ENCODE measurements at regions not wholly inside any gene's neighbourhood (a gene's known extent, or its start where the extent isn't known, plus 50 kb on each side); places are given as distances from the start of the nearest gene placed in this dataset.

DNA sequence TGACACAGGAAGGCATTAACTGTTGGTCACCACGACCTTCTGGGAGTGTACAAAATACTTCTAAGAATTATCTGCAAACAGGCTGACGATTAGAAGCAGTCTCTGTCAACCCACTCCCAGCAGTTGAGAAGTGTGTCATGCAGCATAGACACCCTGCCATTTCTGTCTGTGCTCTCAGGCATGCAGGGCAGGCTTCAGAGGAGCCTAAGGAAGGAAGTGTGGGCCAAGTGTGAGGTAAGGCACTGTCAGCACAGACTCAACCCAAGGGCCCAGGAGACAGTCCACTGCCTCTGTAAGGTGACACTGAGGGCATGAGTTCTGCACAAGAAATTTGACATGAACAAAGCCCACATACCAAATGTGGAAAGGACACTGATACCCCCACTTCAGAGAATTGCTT, 109.0 kb upstream of the VIPR2 start:
- H3K9ac ChIP-seq (ENCODE audit: low read depth in 1 of 2, low read length in 2 of 2), result no peak overlapping the region
- no peaks in the 10 kb centered on the region for H3K4me1 ChIP-seq (ENCODE audit: control insufficient read depth in 4 of 4, insufficient read depth in 4 of 4, low read length in 3 of 4)
- TF ChIP-seq YY1 (IDR thresholded peaks at IDR 0.05) (no peak), RAD21 (IDR thresholded peaks at IDR 0.05) (no peak), TAF1 (conservative IDR thresholded peaks at IDR 0.05) (no peak), HNF4A (conservative IDR thresholded peaks at IDR 0.05) (no peak), FOXA2 (IDR thresholded peaks at IDR 0.05) (no peak), HNF4G (IDR thresholded peaks at IDR 0.05) (no peak), EGR1 (IDR thresholded peaks at IDR 0.05; ENCODE audit: low read depth in 2 of 2) (no peak), NR2F2 (IDR thresholded peaks at IDR 0.05) (no peak), GABPA (IDR thresholded peaks at IDR 0.05 in 1 of 2, conservative IDR thresholded peaks at IDR 0.05 in 1 of 2) (no peak), JUND (IDR thresholded peaks at IDR 0.05) (no peak), RXRA (IDR thresholded peaks at IDR 0.05) (no peak), SP1 (IDR thresholded peaks at IDR 0.05) (no peak)
- TF ChIP-seq, protein P1, sequence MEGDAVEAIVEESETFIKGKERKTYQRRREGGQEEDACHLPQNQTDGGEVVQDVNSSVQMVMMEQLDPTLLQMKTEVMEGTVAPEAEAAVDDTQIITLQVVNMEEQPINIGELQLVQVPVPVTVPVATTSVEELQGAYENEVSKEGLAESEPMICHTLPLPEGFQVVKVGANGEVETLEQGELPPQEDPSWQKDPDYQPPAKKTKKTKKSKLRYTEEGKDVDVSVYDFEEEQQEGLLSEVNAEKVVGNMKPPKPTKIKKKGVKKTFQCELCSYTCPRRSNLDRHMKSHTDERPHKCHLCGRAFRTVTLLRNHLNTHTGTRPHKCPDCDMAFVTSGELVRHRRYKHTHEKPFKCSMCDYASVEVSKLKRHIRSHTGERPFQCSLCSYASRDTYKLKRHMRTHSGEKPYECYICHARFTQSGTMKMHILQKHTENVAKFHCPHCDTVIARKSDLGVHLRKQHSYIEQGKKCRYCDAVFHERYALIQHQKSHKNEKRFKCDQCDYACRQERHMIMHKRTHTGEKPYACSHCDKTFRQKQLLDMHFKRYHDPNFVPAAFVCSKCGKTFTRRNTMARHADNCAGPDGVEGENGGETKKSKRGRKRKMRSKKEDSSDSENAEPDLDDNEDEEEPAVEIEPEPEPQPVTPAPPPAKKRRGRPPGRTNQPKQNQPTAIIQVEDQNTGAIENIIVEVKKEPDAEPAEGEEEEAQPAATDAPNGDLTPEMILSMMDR (IDR thresholded peaks at IDR 0.05; ENCODE audit: low read depth, low read length, missing input control), result no peak
- TF ChIP-seq, protein P2, sequence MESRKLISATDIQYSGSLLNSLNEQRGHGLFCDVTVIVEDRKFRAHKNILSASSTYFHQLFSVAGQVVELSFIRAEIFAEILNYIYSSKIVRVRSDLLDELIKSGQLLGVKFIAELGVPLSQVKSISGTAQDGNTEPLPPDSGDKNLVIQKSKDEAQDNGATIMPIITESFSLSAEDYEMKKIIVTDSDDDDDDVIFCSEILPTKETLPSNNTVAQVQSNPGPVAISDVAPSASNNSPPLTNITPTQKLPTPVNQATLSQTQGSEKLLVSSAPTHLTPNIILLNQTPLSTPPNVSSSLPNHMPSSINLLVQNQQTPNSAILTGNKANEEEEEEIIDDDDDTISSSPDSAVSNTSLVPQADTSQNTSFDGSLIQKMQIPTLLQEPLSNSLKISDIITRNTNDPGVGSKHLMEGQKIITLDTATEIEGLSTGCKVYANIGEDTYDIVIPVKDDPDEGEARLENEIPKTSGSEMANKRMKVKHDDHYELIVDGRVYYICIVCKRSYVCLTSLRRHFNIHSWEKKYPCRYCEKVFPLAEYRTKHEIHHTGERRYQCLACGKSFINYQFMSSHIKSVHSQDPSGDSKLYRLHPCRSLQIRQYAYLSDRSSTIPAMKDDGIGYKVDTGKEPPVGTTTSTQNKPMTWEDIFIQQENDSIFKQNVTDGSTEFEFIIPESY (IDR thresholded peaks at IDR 0.05), result no peak
- TF ChIP-seq, protein P3, sequence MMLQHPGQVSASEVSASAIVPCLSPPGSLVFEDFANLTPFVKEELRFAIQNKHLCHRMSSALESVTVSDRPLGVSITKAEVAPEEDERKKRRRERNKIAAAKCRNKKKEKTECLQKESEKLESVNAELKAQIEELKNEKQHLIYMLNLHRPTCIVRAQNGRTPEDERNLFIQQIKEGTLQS (IDR thresholded peaks at IDR 0.05), result no peak
- TF ChIP-seq, protein P4, sequence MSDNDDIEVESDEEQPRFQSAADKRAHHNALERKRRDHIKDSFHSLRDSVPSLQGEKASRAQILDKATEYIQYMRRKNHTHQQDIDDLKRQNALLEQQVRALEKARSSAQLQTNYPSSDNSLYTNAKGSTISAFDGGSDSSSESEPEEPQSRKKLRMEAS (IDR thresholded peaks at IDR 0.05), result no peak
- H3K4me3 ChIP-seq (ENCODE audit: low read depth in 1 of 3, low read length in 3 of 3), result no peak overlapping the region
- H3K27me3 ChIP-seq (ENCODE audit: control insufficient read depth in 4 of 4, insufficient read depth in 4 of 4, low read length in 3 of 4), result peaks cover 0 to 4% (median 2%) of the 10 kb centered on the region in 4 donors
- WGBS, result 29% methylated on average over 2 of the region's 2 CpGs
- H3K36me3 ChIP-seq (ENCODE audit: control insufficient read depth in 4 of 4, insufficient read depth in 3 of 4, low read depth in 1 of 4, low read length in 3 of 4), result no peaks in the 10 kb centered on the region
- H3K9me3 ChIP-seq (ENCODE audit: control insufficient read depth in 4 of 4, low read length in 3 of 4), result peaks cover 0 to 2% (median 0%) of the 10 kb centered on the region in 4 donors
- no peak overlapping the region for H3K27ac ChIP-seq (ENCODE audit: low read depth in 1 of 2, low read length in 2 of 2)
- no peak for DNase-seq (ENCODE audit: low spot score)

DNA sequence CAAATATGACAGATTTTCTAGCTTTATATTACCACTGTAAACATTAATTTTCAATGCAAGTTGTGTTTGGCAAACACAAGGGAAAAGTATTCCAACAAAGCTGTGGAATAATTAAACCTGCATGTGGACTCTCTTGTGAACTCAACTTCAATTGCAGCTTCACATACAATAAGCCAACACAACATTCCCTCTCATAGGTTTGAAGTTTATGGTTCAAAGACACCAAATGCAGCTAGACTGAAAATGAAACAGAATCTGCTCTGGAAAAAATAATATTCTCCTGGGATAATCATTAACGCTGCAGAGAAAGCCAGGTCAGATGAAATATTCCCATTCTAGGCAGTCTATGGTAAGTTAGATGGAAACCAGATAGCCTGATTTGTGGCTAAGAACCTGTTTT, 105.8 kb upstream of the VIPR2 start:
- WGBS, result 74% methylated on average over 1 of the region's 1 CpG
- TF ChIP-seq, protein P1 (IDR thresholded peaks at IDR 0.05; ENCODE audit: low read depth, low read length, missing input control), result no peak
- TF ChIP-seq RAD21 (IDR thresholded peaks at IDR 0.05) (no peak), EGR1 (IDR thresholded peaks at IDR 0.05; ENCODE audit: low read depth in 2 of 2) (no peak), TAF1 (conservative IDR thresholded peaks at IDR 0.05) (no peak), NR2F2 (IDR thresholded peaks at IDR 0.05) (no peak), HNF4G (IDR thresholded peaks at IDR 0.05) (no peak), YY1 (IDR thresholded peaks at IDR 0.05) (no peak), RXRA (IDR thresholded peaks at IDR 0.05) (no peak), JUND (IDR thresholded peaks at IDR 0.05) (no peak), SP1 (IDR thresholded peaks at IDR 0.05) (no peak), GABPA (IDR thresholded peaks at IDR 0.05 in 1 of 2, conservative IDR thresholded peaks at IDR 0.05 in 1 of 2) (no peak), FOXA1 (IDR thresholded peaks at IDR 0.05) (no peak)
- TF ChIP-seq, protein P4 (IDR thresholded peaks at IDR 0.05), result no peak
- TF ChIP-seq, protein P2 (IDR thresholded peaks at IDR 0.05), result no peak
- TF ChIP-seq, protein P5, sequence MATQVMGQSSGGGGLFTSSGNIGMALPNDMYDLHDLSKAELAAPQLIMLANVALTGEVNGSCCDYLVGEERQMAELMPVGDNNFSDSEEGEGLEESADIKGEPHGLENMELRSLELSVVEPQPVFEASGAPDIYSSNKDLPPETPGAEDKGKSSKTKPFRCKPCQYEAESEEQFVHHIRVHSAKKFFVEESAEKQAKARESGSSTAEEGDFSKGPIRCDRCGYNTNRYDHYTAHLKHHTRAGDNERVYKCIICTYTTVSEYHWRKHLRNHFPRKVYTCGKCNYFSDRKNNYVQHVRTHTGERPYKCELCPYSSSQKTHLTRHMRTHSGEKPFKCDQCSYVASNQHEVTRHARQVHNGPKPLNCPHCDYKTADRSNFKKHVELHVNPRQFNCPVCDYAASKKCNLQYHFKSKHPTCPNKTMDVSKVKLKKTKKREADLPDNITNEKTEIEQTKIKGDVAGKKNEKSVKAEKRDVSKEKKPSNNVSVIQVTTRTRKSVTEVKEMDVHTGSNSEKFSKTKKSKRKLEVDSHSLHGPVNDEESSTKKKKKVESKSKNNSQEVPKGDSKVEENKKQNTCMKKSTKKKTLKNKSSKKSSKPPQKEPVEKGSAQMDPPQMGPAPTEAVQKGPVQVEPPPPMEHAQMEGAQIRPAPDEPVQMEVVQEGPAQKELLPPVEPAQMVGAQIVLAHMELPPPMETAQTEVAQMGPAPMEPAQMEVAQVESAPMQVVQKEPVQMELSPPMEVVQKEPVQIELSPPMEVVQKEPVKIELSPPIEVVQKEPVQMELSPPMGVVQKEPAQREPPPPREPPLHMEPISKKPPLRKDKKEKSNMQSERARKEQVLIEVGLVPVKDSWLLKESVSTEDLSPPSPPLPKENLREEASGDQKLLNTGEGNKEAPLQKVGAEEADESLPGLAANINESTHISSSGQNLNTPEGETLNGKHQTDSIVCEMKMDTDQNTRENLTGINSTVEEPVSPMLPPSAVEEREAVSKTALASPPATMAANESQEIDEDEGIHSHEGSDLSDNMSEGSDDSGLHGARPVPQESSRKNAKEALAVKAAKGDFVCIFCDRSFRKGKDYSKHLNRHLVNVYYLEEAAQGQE (IDR thresholded peaks at IDR 0.05), result no peak
- peaks cover 0 to 4% (median 3%) of the 10 kb centered on the region in 4 donors for H3K27me3 ChIP-seq (ENCODE audit: control insufficient read depth in 4 of 4, insufficient read depth in 4 of 4, low read length in 3 of 4)
- H3K9me3 ChIP-seq (ENCODE audit: control insufficient read depth in 4 of 4, low read length in 3 of 4), result no peaks in the 10 kb centered on the region
- H3K4me1 ChIP-seq (ENCODE audit: control insufficient read depth in 4 of 4, insufficient read depth in 4 of 4, low read length in 3 of 4), result no peaks in the 10 kb centered on the region
- no peak overlapping the region for H3K4me3 ChIP-seq (ENCODE audit: low read depth in 1 of 3, low read length in 3 of 3)
- no peaks in the 10 kb centered on the region for H3K36me3 ChIP-seq (ENCODE audit: control insufficient read depth in 4 of 4, insufficient read depth in 3 of 4, low read depth in 1 of 4, low read length in 3 of 4)
- no peak overlapping the region for H3K27ac ChIP-seq (ENCODE audit: low read depth in 1 of 2, low read length in 2 of 2)
- H3K9ac ChIP-seq (ENCODE audit: low read depth in 1 of 2, low read length in 2 of 2), result no peak overlapping the region
- DNase-seq (ENCODE audit: low spot score), result no peak

All from liver (tissue), 8 donors.